RWPE2 (cell line): ENCODE measurements at regions not wholly inside any gene's neighbourhood (a gene's known extent, or its start where the extent isn't known, plus 50 kb on each side); places are given as distances from the start of the nearest gene placed in this dataset.

Experiments used
- ATAC-seq: fragments of 200-7000 bp; cut with Tn5 transposase; 3 replicates; pipeline ENCODE4 v1.9.1; 2021; ENCODE audit warnings: low read depth
- DNase-seq: peaks from one replicate; pipeline ENCODE4 v3.0.0-alpha.2; 2020; ENCODE audit warnings: low spot score
- H3K27ac ChIP-seq: fragments of 450-650 bp; 2 replicates; pipeline ENCODE4 v1.5.1; 2017; ENCODE audit warnings: mild to moderate bottlenecking; ENCODE audit not compliant: poor library complexity, severe bottlenecking
- H3K27me3 ChIP-seq: fragments of 250-450 bp; sonication (Bioruptor Pico); 2 replicates; pipeline ENCODE4 v1.5.1; 2021; ENCODE audit warnings: mild to moderate bottlenecking, moderate library complexity; ENCODE audit not compliant: insufficient read depth, poor library complexity, severe bottlenecking
- H3K36me3 ChIP-seq: fragments of 250-450 bp; sonication (Bioruptor Pico); 2 replicates; pipeline ENCODE4 v1.5.1; 2020; ENCODE audit warnings: low read depth, mild to moderate bottlenecking, moderate library complexity
- H3K4me1 ChIP-seq: fragments of 250-450 bp; sonication (Bioruptor Pico); 2 replicates; pipeline ENCODE4 v1.5.1; 2021; ENCODE audit warnings: mild to moderate bottlenecking, moderate library complexity; ENCODE audit not compliant: insufficient read depth, poor library complexity, severe bottlenecking
- H3K4me3 ChIP-seq: fragments of 250-450 bp; sonication (Bioruptor Pico); 2 replicates; pipeline ENCODE4 v1.5.1; 2021; ENCODE audit warnings: mild to moderate bottlenecking, moderate library complexity; ENCODE audit not compliant: severe bottlenecking
- H3K9me3 ChIP-seq: fragments of 250-450 bp; sonication (Bioruptor Pico); 2 replicates; pipeline ENCODE4 v1.5.1; 2021; ENCODE audit warnings: mild to moderate bottlenecking, moderate library complexity; ENCODE audit not compliant: severe bottlenecking
- TF ChIP-seq, protein P1 (sequence below): fragments of 450-650 bp; IDR thresholded peaks from one replicate; pipeline ENCODE4 v1.5.1; 2017; ENCODE audit warnings: mild to moderate bottlenecking, moderate library complexity; ENCODE audit not compliant: poor library complexity, severe bottlenecking

DNA sequence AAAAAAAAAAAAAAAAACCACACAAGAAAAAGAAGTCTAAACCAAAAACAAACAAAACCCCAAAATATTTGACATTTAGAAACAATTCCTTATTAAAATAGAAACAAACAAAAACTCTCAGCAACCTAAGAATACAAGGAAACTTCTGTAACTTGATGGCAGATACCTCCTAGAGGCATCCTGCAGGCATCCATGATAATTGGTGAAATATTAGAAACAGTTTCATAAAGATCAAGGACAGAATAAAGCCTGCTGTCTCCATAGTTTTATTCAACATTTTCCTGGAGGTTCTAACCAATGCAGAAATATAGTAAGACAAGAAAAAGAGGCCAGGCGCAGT, 63.0 kb upstream of the TRPM1 start:
- peaks cover 11% of the 10 kb centered on the region for H3K4me1 ChIP-seq
- H3K9me3 ChIP-seq: no peaks in the 10 kb centered on the region
- peak overlapping the region; percentile 36 for H3K27ac ChIP-seq
- TF ChIP-seq, protein P1, sequence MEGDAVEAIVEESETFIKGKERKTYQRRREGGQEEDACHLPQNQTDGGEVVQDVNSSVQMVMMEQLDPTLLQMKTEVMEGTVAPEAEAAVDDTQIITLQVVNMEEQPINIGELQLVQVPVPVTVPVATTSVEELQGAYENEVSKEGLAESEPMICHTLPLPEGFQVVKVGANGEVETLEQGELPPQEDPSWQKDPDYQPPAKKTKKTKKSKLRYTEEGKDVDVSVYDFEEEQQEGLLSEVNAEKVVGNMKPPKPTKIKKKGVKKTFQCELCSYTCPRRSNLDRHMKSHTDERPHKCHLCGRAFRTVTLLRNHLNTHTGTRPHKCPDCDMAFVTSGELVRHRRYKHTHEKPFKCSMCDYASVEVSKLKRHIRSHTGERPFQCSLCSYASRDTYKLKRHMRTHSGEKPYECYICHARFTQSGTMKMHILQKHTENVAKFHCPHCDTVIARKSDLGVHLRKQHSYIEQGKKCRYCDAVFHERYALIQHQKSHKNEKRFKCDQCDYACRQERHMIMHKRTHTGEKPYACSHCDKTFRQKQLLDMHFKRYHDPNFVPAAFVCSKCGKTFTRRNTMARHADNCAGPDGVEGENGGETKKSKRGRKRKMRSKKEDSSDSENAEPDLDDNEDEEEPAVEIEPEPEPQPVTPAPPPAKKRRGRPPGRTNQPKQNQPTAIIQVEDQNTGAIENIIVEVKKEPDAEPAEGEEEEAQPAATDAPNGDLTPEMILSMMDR: no peak
- DNase-seq: no peak
- no peak overlapping the region for H3K4me3 ChIP-seq
- no peak for ATAC-seq
- no peaks in the 10 kb centered on the region for H3K27me3 ChIP-seq
- no peaks in the 10 kb centered on the region for H3K36me3 ChIP-seq

DNA sequence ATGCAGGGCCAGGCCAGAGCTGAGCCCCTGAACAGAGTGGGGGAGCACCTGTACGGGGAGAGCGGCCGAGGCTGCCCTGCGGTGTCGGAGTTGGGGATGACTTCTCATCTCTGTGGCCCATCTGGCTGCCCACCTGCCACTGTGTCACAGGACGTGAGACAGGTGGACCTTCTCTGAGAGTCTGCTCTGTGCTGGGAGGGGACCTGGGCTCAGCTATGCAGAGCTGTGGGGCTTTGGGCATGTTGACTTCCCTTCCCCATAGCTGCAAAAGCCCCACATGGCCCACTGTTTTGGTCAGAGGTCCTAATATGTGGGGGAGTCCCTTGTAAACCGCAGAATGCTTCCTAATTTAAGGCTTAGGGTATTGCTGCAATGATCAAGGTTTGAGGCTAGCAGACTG, 68.0 kb upstream of the TRPM1 start:
- Histone ChIP-seq H3K36me3 (no peaks in the 10 kb centered on the region), H3K27ac (no peak overlapping the region), H3K27me3 (no peaks in the 10 kb centered on the region), H3K4me1 (peaks cover 3% of the 10 kb centered on the region), H3K9me3 (no peaks in the 10 kb centered on the region), H3K4me3 (no peak overlapping the region)
- DNase-seq: no peak
- TF ChIP-seq, protein P1: no peak
- ATAC-seq: no peak

DNA sequence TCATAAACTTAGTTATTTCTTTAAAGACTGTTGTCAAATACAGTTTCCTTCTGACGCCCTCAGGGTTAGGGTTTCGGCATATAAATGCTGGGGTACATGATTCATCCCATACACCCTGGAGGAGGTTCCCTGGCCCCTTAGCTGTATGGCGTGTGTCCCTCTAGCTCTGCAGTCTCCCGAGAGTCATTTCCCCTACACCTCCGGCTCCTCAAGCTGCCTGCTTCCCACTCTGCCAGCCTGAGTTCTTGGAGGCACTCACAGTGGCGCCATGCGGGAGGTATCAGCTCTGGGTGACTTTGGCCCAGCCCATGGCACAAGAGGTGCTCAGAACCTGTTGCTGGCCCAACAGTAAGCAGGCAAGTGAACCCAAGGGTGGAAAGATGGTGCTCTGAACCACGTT, 70.2 kb upstream of the TRPM1 start:
- DNase-seq (no peak), ATAC-seq (no peak)
- H3K27ac ChIP-seq: no peak overlapping the region
- H3K36me3 ChIP-seq: no peaks in the 10 kb centered on the region
- H3K9me3 ChIP-seq: no peaks in the 10 kb centered on the region
- H3K4me1 ChIP-seq: no peaks in the 10 kb centered on the region
- H3K4me3 ChIP-seq: no peak overlapping the region
- TF ChIP-seq, protein P1: no peak
- H3K27me3 ChIP-seq: no peaks in the 10 kb centered on the region

DNA sequence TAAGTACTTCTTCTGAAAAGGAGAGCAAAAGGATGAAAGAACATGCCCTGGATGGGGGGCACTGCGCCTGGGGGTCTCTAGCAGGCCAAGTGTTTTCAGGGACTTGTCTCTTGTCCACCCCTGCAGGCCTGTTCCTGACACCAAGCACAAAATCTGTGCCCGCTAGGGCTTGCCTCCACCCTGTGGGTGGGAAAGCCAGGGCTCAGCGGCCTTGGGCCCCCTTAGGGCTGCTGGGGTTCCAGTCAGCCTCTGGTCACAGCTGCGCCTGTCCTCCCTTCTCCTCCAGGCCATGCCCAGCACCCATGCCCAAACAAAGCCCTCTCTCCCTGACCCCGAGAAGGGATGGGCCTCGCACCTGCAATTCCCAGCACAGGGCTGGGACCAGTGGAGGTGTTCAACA, 71.1 kb upstream of the TRPM1 start:
- DNase-seq (no peak), ATAC-seq (no peak)
- H3K9me3 ChIP-seq: no peaks in the 10 kb centered on the region
- H3K4me1 ChIP-seq: no peaks in the 10 kb centered on the region
- TF ChIP-seq, protein P1: no peak
- no peaks in the 10 kb centered on the region for H3K27me3 ChIP-seq
- H3K36me3 ChIP-seq: no peaks in the 10 kb centered on the region
- H3K27ac ChIP-seq: no peak overlapping the region
- H3K4me3 ChIP-seq: no peak overlapping the region

DNA sequence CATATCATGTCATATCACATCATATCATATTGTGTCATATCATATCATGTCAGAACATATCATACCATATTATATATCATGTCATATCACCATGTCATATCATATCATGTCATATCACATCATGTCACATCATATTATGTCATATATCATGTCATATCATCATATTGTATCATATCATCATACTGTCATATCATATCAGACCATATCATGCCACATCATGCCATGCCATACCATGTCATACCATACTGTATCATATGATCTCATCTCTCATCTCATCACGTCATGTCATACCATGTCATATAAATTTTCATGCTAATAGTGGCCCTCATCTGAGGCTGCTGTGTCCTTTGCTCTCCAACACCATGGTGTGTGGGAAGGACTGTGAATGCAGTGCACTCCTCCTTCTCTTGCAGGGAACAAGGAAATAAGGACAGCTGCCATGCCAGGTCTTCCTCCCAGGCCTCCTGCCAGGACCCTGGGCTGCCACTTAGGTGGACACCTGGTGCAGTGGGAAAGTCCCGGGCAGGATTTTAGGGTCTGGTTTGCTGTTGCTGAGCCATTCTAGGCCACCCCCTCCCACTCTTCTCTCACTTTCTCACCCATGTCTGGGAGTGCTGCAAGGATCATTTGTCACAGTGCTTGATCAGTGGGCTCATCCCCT, 72.4 kb upstream of the TRPM1 start:
- no peaks in the 10 kb centered on the region for H3K36me3 ChIP-seq
- TF ChIP-seq, protein P1: no peak
- ATAC-seq (no peak), DNase-seq (no peak)
- H3K9me3 ChIP-seq: no peaks in the 10 kb centered on the region
- H3K4me1 ChIP-seq: no peaks in the 10 kb centered on the region
- no peaks in the 10 kb centered on the region for H3K27me3 ChIP-seq
- no peak overlapping the region for H3K27ac ChIP-seq
- no peak overlapping the region for H3K4me3 ChIP-seq
